Activated T-cell treated with anti-CD3 and anti-CD28 coated beads, Interleukin-2, amount 50 U/mL, for 72 hours (primary cell): ENCODE measurements at regions not wholly inside any gene's neighbourhood (a gene's known extent, or its start where the extent isn't known, plus 50 kb on each side); places are given as distances from the start of the nearest gene placed in this dataset.

Source experiments
- ATAC-seq, 2 donors: fragments of 150-1000 bp; cut with Tn5 transposase; replicated peaks in 1 of 2; 2 replicates each; pipeline ENCODE4 v1.10.0; 2021; ENCODE audit warnings: moderate library complexity in 2 of 2, mild to moderate bottlenecking in 1 of 2
- DNase-seq, 2 donors: peaks; one replicate each; pipeline ENCODE4 v3.0.0; 2021 to 2022; ENCODE audit warnings: mixed read lengths in 1 of 2
- H3K27ac Mint-ChIP-seq: one replicate; pipeline ENCODE4 v1.8.0; 2022; ENCODE audit warnings: mild to moderate bottlenecking, moderate library complexity, mixed read lengths
- H3K27me3 Mint-ChIP-seq: one replicate; pipeline ENCODE4 v1.8.0; 2022; ENCODE audit warnings: low read depth, mixed read lengths
- H3K36me3 Mint-ChIP-seq, 2 donors: one replicate each; pipeline ENCODE4 v1.8.0; 2022; ENCODE audit warnings: mixed read lengths in 2 of 2, mild to moderate bottlenecking in 1 of 2; ENCODE audit not compliant: insufficient read depth in 2 of 2
- H3K4me1 Mint-ChIP-seq: one replicate; pipeline ENCODE4 v1.8.0; 2022; ENCODE audit warnings: low read depth, mixed read lengths
- H3K4me3 Mint-ChIP-seq, 2 donors: one replicate each; pipeline ENCODE4 v1.8.0; 2022; ENCODE audit warnings: mild to moderate bottlenecking in 2 of 2, mixed read lengths in 2 of 2, moderate library complexity in 2 of 2
- H3K9me3 Mint-ChIP-seq, 2 donors: one replicate each; pipeline ENCODE4 v1.8.0; 2022; ENCODE audit warnings: mixed read lengths in 2 of 2

DNA sequence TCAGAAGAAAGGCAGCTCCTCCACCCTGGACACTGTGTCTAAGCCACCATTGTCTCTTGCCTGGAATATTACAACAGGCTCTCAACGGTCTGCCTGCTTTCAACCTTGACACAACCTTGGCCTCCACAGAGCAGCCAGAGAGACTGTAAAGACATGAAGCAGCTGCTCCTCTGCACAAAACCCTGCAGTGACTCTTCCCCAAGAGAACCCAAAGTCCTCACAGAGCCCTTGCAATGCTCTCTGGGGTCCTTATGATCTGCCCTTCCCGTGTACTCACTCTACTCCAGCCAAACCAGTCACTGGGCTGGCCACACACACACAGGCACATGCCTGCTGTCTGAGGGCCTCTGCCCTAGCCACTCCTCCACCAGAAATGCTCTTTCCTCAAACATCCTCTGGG is 75.9 kb upstream of the CPEB2 start:
- H3K36me3 Mint-ChIP-seq, result no peaks in the 10 kb centered on the region
- no peaks in the 10 kb centered on the region for H3K27me3 Mint-ChIP-seq
- H3K9me3 Mint-ChIP-seq, result no peaks in the 10 kb centered on the region
- H3K4me1 Mint-ChIP-seq, result no peaks in the 10 kb centered on the region
- no peak overlapping the region for H3K4me3 Mint-ChIP-seq
- DNase-seq (no peak), ATAC-seq (no peak)
- no peak overlapping the region for H3K27ac Mint-ChIP-seq

DNA sequence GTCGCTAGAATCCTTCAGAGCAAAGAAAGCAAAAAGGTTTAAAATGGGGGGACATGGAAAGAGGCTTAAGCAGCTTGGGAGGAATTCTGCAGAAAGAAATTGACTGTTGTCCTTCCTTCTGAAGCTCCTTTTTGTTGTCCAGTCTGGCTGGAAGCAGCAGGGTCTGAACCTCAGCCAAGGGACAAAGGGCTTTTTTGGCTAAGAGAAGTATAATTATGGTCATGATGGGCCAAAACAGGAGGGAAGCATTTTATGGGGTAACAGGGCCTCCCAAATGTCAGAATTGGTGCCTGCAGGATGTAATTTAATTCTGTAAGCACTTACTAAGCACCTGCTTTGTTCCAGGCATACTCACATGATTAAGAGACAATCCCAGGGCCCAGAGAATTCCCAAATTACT is 74.2 kb upstream of the CPEB2 start:
- no peaks in the 10 kb centered on the region for H3K36me3 Mint-ChIP-seq
- H3K9me3 Mint-ChIP-seq, result no peaks in the 10 kb centered on the region
- ATAC-seq (no peak), DNase-seq (no peak)
- H3K4me1 Mint-ChIP-seq, result no peaks in the 10 kb centered on the region
- H3K27me3 Mint-ChIP-seq, result no peaks in the 10 kb centered on the region
- H3K27ac Mint-ChIP-seq, result no peak overlapping the region
- H3K4me3 Mint-ChIP-seq, result no peak overlapping the region

DNA sequence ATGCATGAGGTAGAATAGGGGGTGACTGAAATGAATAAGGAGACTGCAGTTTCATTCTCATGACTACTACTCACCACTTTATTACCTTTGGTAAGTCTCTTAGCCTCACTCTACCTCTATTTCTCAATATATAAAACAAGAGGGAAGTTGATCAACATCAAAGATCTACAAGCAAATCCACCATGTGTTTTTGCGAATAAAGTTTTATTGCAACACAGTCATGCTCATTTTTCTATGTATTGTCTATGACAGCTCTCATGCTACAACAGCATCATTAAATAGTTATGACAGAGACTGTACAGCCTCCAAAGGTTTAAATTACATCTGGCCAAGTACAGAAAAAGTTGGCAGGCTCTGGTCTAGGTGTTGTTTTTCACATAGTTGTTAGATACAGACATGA is 72.6 kb upstream of the CPEB2 start:
- Mint-ChIP-seq H3K9me3 (no peaks in the 10 kb centered on the region), H3K27me3 (no peaks in the 10 kb centered on the region), H3K36me3 (no peaks in the 10 kb centered on the region), H3K4me3 (no peak overlapping the region), H3K4me1 (no peaks in the 10 kb centered on the region), H3K27ac (no peak overlapping the region)
- ATAC-seq (no peak), DNase-seq (no peak)

DNA sequence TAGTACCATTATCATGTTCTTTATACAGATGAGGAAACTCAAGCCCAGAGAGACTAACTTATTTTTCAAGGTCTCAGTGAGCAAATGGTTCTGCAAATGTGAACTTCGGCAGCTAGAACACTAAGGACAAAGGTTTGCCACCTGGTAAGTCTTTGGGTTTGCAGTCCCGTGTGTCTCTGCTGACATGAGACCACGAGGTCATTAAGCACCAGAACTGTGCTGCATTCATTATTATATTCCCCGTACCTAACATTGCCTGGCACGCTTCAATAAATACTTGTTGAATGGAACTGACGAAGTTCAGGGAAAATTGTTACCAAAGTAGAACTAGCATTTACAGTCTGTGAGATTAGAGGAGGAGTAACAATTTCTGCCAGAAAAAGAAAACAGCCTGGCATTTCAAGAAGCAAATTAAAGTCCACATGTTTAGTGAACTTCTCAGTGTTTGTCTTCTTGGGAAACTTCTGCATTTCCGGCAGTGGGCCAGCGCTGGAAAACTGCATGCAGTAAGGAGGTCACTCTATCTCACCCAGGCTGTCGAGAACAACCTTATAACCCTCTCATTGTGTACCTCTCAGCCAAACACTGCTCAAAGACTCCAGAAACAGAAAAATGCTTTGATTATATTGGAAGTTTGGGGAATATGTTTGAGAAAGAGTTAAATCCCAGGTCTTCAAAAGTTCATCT is 67.4 kb upstream of the CPEB2 start:
- Mint-ChIP-seq H3K36me3 (no peaks in the 10 kb centered on the region), H3K4me3 (no peak overlapping the region), H3K4me1 (no peaks in the 10 kb centered on the region), H3K27me3 (peaks cover 31% of the 10 kb centered on the region), H3K27ac (no peak overlapping the region), H3K9me3 (no peaks in the 10 kb centered on the region)
- ATAC-seq (no peak), DNase-seq (no peak)

DNA sequence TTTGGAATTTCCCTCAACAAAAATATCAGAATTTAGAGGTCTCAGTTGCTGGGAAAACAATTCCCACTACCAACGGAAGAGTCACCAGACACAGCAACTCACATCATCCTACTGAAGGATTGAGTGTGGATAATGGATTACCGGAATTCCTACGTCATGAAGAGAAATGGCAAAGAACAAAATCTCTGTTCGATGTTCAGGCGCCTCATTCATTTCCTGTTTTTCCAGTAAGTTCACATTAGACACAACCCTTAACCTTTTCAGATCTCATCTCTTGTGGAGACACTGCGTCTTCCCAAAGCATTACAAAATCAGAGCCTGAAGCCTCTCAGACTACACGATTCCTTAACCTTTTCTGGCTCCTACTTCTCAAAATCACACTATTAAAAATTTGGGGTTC is 58.5 kb upstream of the CPEB2 start:
- Mint-ChIP-seq H3K4me1 (no peaks in the 10 kb centered on the region), H3K9me3 (no peaks in the 10 kb centered on the region)
- ATAC-seq, result no peak

DNA sequence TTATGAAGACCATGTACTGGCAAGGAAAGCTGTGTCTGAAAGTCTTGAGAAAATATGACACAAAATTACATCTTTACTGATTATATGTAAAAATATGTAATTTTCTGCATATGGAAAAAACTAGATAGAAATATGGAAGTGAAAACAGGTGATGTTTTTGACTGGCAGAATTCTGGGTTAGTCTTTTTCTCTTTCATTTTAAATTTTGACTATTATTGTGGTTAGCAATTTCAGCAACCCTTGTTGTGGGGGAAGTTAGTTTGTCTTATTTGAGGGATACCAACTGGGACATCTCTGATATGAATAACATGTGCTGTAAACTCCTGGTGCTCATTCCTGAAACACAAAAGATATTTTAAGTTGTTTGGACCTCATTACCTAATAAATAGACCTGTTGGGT is 49.9 kb upstream of the CPEB2 start:
- no peak overlapping the region for H3K27ac Mint-ChIP-seq
- no peaks in the 10 kb centered on the region for H3K4me1 Mint-ChIP-seq
- H3K36me3 Mint-ChIP-seq, result no peaks in the 10 kb centered on the region
- H3K4me3 Mint-ChIP-seq, result no peak overlapping the region
- no peaks in the 10 kb centered on the region for H3K9me3 Mint-ChIP-seq
- H3K27me3 Mint-ChIP-seq, result peaks cover 38% of the 10 kb centered on the region
- no peak for ATAC-seq
- no peak for DNase-seq

More for the DNA sequence above, 58.5 kb upstream of the CPEB2 start:
- Mint-ChIP-seq H3K27ac (no peak overlapping the region), H3K36me3 (no peaks in the 10 kb centered on the region), H3K27me3 (peaks cover 24% of the 10 kb centered on the region), H3K4me3 (no peak overlapping the region)
- DNase-seq, result no peak
